GM18520 (cell line): ENCODE measurements at regions not wholly inside any gene's neighbourhood (a gene's known extent, or its start where the extent isn't known, plus 50 kb on each side); places are given as distances from the start of the nearest gene placed in this dataset.
A peak's percentile ranks its signal among the peaks of the same experiment; 100 is the strongest.

Experiments used
- ATAC-seq: cut with Tn5 transposase; IDR thresholded peaks from one replicate; pipeline ENCODE4 v1.9.1; 2021; ENCODE audit not compliant: unreplicated experiment

GRCh38 chr12:24231298-24231697, 281.8 kb upstream of the SOX5 start:
- ATAC-seq: peak; percentile 72

- no peak for ATAC-seq
Measured at GRCh38 chr12:24230061-24230701, 280.7 kb upstream of the SOX5 start.

- no peak for ATAC-seq
Measured at GRCh38 chr12:24229031-24229700, 279.7 kb upstream of the SOX5 start.

- ATAC-seq: no peak
Measured at GRCh38 chr12:24228371-24228770, 278.9 kb upstream of the SOX5 start.

GRCh38 chr12:24227551-24227950, 278.1 kb upstream of the SOX5 start:
- ATAC-seq: no peak

- ATAC-seq: no peak
Measured at GRCh38 chr12:24226745-24227350, 277.4 kb upstream of the SOX5 start.

GRCh38 chr12:24224401-24224800, 274.9 kb upstream of the SOX5 start:
- no peak for ATAC-seq

GRCh38 chr12:24223926-24224325, 274.5 kb upstream of the SOX5 start:
- no peak for ATAC-seq

- ATAC-seq: no peak
Measured at GRCh38 chr12:24222968-24223367, 273.5 kb upstream of the SOX5 start.

GRCh38 chr12:24212496-24212895, 263.0 kb upstream of the SOX5 start:
- ATAC-seq: peak; percentile 66

GRCh38 chr12:24206621-24207020, 257.2 kb upstream of the SOX5 start:
- ATAC-seq: no peak

- peak; percentile 30 for ATAC-seq
Measured at GRCh38 chr12:24201258-24201970, 251.9 kb upstream of the SOX5 start.

- ATAC-seq: peak; percentile 26
Measured at GRCh38 chr12:24200010-24200409, 250.5 kb upstream of the SOX5 start.

- no peak for ATAC-seq
Measured at GRCh38 chr12:24198936-24199671, 249.6 kb upstream of the SOX5 start.

GRCh38 chr12:24198070-24198469, 248.6 kb upstream of the SOX5 start:
- no peak for ATAC-seq

GRCh38 chr12:24197532-24197931, 248.1 kb upstream of the SOX5 start:
- ATAC-seq: no peak

- ATAC-seq: no peak
Measured at GRCh38 chr12:24195063-24195462, 245.6 kb upstream of the SOX5 start.

- no peak for ATAC-seq
Measured at GRCh38 chr12:24191117-24191516, 241.6 kb upstream of the SOX5 start.

- no peak for ATAC-seq
Measured at GRCh38 chr12:24185782-24186181, 236.3 kb upstream of the SOX5 start.

- ATAC-seq: peak; percentile 67
Measured at GRCh38 chr12:24177889-24178288, 228.4 kb upstream of the SOX5 start.

GRCh38 chr12:24175929-24176328, 226.5 kb upstream of the SOX5 start:
- no peak for ATAC-seq
